Body of pancreas (tissue), 4 donors: ENCODE measurements at regions not wholly inside any gene's neighbourhood (a gene's known extent, or its start where the extent isn't known, plus 50 kb on each side); places are given as distances from the start of the nearest gene placed in this dataset.

Source experiments
- CTCF ChIP-seq, 7 experiments: fragments of 450-650 bp in 4 of 7; fragments of 200-600 bp in 3 of 7; sonication (generic) in 3 of 7; IDR thresholded peaks; one replicate each; pipeline ENCODE4 v1.5.1; 2016 to 2019; ENCODE audit warnings: antibody characterized with exemption in 7 of 7
- POLR2A ChIP-seq, 3 donors: fragments of 450-650 bp; IDR thresholded peaks; one replicate each; pipeline ENCODE4 v1.6.1; 2016; ENCODE audit warnings: antibody characterized with exemption in 3 of 3, mild to moderate bottlenecking in 2 of 3

- no peak for TF ChIP-seq CTCF (IDR thresholded peaks at IDR 0.05)
- TF ChIP-seq POLR2A (IDR thresholded peaks at IDR 0.05), result no peak
Observed at GRCh38 chr2:139217641-139218040, 437.5 kb upstream of the NXPH2 start.
